Activated naive CD4-positive, alpha-beta T cell treated with anti-CD3 and anti-CD28 coated beads, Interleukin-2, amount 10 ng/mL, durations not matched to agents 7 days and 5 days (primary cell): ENCODE measurements at regions not wholly inside any gene's neighbourhood (a gene's known extent, or its start where the extent isn't known, plus 50 kb on each side); places are given as distances from the start of the nearest gene placed in this dataset.

Experiments
- CTCF ChIA-PET: fragments of 350-600 bp; sonication (Branson Sonifier 250); formaldehyde crosslinking; loops from one replicate; lab custom pipeline; 2021; ENCODE audit warnings: antibody characterized with exemption; lab: Charles Lee
- DNase-seq: peaks from one replicate; pipeline ENCODE4 v3.0.0-alpha.2; 2020
- H3K27ac Mint-ChIP-seq: one replicate; pipeline ENCODE4 v1.8.0; 2021; ENCODE audit warnings: mild to moderate bottlenecking, moderate library complexity, mixed read lengths
- H3K27me3 Mint-ChIP-seq: one replicate; pipeline ENCODE4 v1.8.0; 2021; ENCODE audit warnings: mild to moderate bottlenecking, mixed read lengths
- H3K36me3 Mint-ChIP-seq: one replicate; pipeline ENCODE4 v1.8.0; 2021; ENCODE audit warnings: mixed read lengths
- H3K4me1 Mint-ChIP-seq: one replicate; pipeline ENCODE4 v1.8.0; 2021; ENCODE audit warnings: mixed read lengths
- H3K4me3 Mint-ChIP-seq: one replicate; pipeline ENCODE4 v1.8.0; 2021; ENCODE audit warnings: mild to moderate bottlenecking, moderate library complexity, mixed read lengths
- H3K9me3 Mint-ChIP-seq: one replicate; pipeline ENCODE4 v1.8.0; 2021; ENCODE audit warnings: mixed read lengths

DNA sequence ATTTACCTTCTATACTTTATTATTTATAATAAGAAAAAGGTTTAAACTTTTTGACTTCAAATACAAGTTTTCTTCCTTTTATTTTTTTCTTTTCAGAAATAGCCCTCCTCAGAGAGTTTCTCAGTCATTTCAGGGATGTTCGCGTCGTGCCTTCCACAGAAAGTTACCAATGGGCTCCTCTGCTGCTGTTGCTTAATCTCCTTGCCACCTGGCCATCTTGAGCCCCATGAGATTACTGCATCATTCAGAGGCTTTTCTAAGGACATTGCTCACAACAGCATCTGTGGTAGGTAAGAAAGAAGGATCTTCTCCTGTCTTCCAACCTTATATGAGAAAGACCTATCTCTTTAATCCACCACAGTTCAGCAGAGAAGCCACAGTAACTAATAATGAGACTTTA is 1361.9 kb upstream of the ADGRL3 start:
- Mint-ChIP-seq H3K27me3 (no peaks in the 10 kb centered on the region), H3K27ac (no peak overlapping the region), H3K36me3 (no peaks in the 10 kb centered on the region), H3K4me1 (no peaks in the 10 kb centered on the region), H3K9me3 (peaks cover 8% of the 10 kb centered on the region), H3K4me3 (no peak overlapping the region)
- no peak for DNase-seq
- CTCF ChIA-PET: no interaction called here

DNA sequence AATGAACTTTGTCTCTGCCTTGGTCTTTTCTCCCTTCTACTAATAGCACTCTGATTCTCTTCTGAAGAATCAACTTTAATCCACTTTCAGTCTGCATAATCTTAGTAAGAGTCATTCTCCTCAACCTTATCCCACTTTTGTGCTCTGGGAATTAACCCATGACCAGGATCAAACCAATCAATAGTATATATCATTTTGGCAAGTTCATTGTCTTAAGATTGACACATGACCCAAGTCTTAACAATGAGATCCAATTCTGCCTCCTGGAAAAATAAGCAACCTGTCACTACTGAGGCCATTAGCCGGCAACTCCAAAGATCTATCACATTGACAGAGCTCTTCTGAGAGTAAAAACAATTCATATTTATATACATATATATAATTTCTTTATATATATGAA is 1358.4 kb upstream of the ADGRL3 start:
- DNase-seq: no peak
- CTCF ChIA-PET: no interaction called here
- H3K4me1 Mint-ChIP-seq: no peaks in the 10 kb centered on the region
- H3K4me3 Mint-ChIP-seq: no peak overlapping the region
- H3K27me3 Mint-ChIP-seq: no peaks in the 10 kb centered on the region
- H3K9me3 Mint-ChIP-seq: peaks cover 17% of the 10 kb centered on the region
- H3K27ac Mint-ChIP-seq: no peak overlapping the region
- H3K36me3 Mint-ChIP-seq: no peaks in the 10 kb centered on the region

DNA sequence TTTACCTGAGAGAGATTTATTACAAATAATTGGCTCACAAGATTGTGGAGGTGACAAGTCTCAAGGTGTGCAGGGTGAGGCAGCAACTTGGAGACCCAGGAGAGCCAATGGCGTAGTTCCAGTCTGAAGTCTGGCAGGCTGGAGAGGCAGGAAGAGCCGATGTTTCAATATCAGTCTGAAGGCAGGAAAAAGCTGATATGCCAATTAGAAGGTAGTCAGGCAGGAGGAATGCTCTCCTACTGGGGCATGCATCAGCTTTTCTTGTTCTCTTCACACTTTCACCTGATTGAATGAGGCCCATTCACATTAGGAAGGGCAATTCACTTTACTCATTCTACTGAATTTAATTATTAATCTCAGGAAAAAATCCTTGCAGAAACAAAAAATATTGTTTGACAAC is 1351.7 kb upstream of the ADGRL3 start:
- Mint-ChIP-seq H3K27ac (no peak overlapping the region), H3K4me3 (no peak overlapping the region), H3K4me1 (no peaks in the 10 kb centered on the region), H3K36me3 (no peaks in the 10 kb centered on the region), H3K9me3 (peaks cover 8% of the 10 kb centered on the region), H3K27me3 (no peaks in the 10 kb centered on the region)
- CTCF ChIA-PET: no interaction called here
- no peak for DNase-seq

DNA sequence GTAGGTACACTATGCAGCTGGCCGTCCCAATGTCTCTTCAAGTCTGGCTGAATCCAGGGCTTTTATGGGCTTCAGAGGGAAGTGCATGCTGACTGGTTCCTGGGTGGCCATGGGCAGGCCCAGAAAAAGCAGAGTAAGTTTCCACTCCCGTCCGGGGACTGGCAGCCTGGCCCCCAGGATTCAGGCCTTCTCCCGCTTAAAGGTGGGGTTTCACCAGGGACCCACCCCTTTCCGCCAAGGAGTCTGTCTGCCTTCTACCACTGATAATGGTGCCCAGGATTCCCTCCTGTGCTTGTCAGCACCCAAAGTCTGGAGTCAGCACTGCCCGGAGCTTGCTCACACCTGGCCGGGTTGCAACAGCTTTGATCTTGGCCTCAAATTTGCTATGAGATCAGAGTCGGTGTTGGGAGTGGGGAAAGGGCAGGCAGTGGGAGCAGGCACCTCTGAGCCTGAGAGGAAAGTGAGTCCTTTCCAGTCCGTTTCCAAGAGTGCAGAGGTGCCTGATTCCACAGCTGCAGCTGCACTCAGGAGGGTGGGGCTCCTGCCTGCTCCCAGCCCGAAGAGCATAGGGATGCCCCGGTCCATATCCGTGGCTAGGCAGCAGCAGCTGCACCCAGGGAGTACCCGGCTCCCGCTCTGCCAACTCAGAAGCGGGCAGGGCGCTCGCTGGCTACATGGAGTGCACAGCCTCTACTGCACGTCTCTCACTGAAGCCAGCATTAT is 1344.3 kb upstream of the ADGRL3 start:
- Mint-ChIP-seq H3K36me3 (no peaks in the 10 kb centered on the region), H3K27me3 (no peaks in the 10 kb centered on the region)

DNA sequence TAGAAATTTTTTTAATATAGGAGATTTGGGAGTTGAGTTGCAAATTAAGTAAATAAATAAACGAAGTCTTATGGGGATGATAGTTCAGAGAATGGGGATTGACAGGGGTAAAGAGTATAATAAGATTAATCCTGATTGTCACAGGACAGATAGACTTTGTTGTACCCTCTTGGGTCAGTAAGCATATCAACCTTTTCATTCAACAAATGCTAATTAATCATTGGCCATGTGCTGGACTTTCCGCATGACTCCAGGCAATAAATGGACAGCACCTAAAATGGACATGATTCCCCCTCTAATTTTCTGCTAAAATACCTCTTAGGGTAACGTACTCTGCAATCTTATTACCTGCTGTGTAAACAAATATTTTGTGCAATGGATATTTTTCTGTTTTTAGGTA is 1331.1 kb upstream of the ADGRL3 start:
- DNase-seq: no peak
- peaks cover 5% of the 10 kb centered on the region for H3K9me3 Mint-ChIP-seq
- H3K4me3 Mint-ChIP-seq: no peak overlapping the region

More for the DNA sequence above, 1344.3 kb upstream of the ADGRL3 start:
- H3K4me1 Mint-ChIP-seq: no peaks in the 10 kb centered on the region
- H3K27ac Mint-ChIP-seq: no peak overlapping the region
- no peak overlapping the region for H3K4me3 Mint-ChIP-seq
- H3K9me3 Mint-ChIP-seq: peaks cover under 1% of the 10 kb centered on the region
- no peak for DNase-seq
- CTCF ChIA-PET: no interaction called here

DNA sequence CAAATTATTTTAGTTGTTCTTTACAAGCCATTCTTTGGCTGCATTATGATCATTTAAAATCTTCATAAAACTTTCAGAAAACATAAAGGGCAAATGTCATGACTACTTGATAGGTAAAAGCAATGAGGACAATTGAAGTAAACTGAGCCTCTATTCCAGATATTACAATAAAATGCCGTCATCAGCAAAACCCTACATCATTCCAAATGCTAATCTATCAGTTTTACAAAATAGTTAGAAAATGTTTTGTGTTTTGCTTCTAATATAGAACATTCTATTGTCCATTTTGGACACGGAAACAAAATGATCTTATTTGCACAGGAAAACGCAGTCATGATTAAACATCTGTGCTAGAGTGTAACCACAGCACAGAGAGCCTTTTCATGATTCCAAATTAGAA is 1330.6 kb upstream of the ADGRL3 start:
- no peaks in the 10 kb centered on the region for H3K27me3 Mint-ChIP-seq
- no peaks in the 10 kb centered on the region for H3K36me3 Mint-ChIP-seq
- CTCF ChIA-PET: no interaction called here
- no peaks in the 10 kb centered on the region for H3K4me1 Mint-ChIP-seq
- no peak overlapping the region for H3K27ac Mint-ChIP-seq
- no peak overlapping the region for H3K4me3 Mint-ChIP-seq
- DNase-seq: no peak
- peaks cover 5% of the 10 kb centered on the region for H3K9me3 Mint-ChIP-seq

More for the DNA sequence above, 1331.1 kb upstream of the ADGRL3 start:
- no peaks in the 10 kb centered on the region for H3K4me1 Mint-ChIP-seq
- no peaks in the 10 kb centered on the region for H3K36me3 Mint-ChIP-seq
- no peak overlapping the region for H3K27ac Mint-ChIP-seq
- no peaks in the 10 kb centered on the region for H3K27me3 Mint-ChIP-seq
- CTCF ChIA-PET: no interaction called here

DNA sequence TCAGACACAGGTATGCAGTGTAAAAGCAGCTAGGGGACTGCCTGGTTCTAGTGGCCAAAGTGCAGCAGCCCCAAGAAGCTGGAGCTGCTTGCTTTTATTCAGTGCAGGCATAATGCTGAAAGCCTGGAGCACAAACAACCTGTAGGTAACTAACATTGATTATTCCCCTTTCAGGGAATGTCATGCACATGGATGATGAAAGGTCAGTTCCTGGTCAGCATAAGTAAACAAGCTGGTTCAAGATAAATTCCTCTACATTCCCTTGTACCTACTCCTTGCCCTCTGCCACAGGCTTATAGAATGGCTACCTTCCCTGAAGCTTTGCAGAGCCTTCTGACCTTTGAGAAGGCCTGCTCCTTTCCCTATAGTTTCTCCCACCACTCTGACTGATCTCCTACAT is 1318.5 kb upstream of the ADGRL3 start:
- H3K4me3 Mint-ChIP-seq: no peak overlapping the region
- no peak overlapping the region for H3K27ac Mint-ChIP-seq
- no peaks in the 10 kb centered on the region for H3K36me3 Mint-ChIP-seq
- no peaks in the 10 kb centered on the region for H3K4me1 Mint-ChIP-seq
- no peak for DNase-seq
- CTCF ChIA-PET: no interaction called here
- H3K9me3 Mint-ChIP-seq: peaks cover 8% of the 10 kb centered on the region
- no peaks in the 10 kb centered on the region for H3K27me3 Mint-ChIP-seq

DNA sequence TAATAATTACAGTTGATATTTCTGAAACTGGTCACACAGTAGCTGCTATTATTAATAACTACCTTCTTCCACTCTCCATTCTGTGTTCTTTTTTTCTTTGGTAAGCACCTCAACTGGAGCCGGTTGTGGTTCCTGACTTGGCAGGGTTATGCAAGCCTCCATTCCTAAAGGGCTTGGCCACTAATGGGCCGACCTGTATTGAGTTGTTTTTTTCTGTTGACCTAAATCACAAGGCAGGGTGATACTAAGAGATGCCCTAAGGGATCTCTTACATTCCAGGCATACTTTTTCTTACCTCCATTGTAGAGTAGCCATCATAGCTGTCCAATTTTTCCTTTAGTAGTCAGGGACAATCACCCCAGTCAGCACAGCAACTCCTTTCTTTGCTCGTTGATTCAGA is 1295.8 kb upstream of the ADGRL3 start:
- H3K4me1 Mint-ChIP-seq: no peaks in the 10 kb centered on the region
- no peak overlapping the region for H3K4me3 Mint-ChIP-seq
- no peak for DNase-seq
- CTCF ChIA-PET: no interaction called here
- no peaks in the 10 kb centered on the region for H3K36me3 Mint-ChIP-seq
- H3K27ac Mint-ChIP-seq: no peak overlapping the region
- H3K27me3 Mint-ChIP-seq: no peaks in the 10 kb centered on the region
- peaks cover 8% of the 10 kb centered on the region for H3K9me3 Mint-ChIP-seq

DNA sequence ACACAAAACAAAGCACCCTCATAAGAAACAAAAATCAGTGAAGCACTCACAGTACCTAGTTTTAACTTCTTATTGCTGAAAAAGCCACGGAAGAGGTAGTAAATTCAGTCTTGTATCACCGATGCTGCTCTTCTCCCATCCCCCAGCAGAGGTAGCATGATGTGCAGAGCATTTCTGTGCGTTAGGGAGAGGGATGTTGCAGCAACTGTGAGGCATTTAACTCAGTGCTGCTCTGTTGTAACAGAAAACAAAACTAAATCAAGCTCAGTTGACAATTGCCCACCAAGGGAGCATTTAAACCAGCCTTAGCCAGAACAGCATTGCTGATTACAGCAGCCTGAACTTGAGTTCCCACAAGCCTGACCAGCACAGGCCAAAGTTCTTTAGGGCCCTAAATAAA is 1279.7 kb upstream of the ADGRL3 start:
- Mint-ChIP-seq H3K4me3 (no peak overlapping the region), H3K36me3 (no peaks in the 10 kb centered on the region), H3K27ac (no peak overlapping the region), H3K27me3 (no peaks in the 10 kb centered on the region), H3K9me3 (peaks cover 3% of the 10 kb centered on the region), H3K4me1 (no peaks in the 10 kb centered on the region)
- no peak for DNase-seq
- CTCF ChIA-PET: no interaction called here

DNA sequence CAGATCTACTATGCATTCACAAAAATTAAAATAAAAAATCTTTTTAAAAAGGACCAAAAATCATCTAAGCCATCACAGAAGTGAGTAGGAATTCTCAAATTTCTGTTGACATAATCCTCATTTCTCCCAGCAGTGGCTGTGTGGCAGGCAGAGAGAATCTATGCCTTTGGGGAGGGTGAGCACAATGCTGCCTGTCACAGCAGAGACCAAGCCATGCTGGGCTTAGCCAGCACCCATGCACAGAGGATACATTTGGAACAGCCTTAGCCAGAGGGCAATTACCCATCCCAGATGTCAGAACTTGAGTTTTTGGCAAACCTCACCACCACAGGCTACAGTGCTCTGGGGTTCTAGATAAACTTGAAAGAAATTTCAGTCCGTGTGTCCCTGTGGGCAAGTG is 1274.8 kb upstream of the ADGRL3 start:
- CTCF ChIA-PET: no interaction called here
- Mint-ChIP-seq H3K36me3 (no peaks in the 10 kb centered on the region), H3K4me1 (no peaks in the 10 kb centered on the region), H3K27me3 (no peaks in the 10 kb centered on the region), H3K4me3 (no peak overlapping the region), H3K9me3 (peaks cover under 1% of the 10 kb centered on the region), H3K27ac (no peak overlapping the region)
- no peak for DNase-seq

DNA sequence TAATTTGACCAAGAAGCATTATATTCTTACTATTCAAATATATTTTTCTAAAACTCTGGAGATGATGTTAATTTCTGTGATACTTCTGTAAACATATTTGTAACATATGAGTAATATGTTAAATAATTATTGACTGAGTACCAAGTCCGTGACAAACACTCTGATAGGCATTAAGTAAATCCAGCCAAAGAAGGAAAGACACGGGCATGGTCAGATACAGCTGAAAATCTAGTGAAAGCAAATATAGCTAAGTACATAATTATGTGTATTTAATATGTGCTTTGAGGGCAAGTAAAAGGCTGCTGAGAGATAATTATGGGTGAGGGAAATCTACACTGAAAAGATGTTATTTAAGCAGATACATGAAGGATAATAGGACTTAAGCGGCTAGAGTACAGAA is 1263.6 kb upstream of the ADGRL3 start:
- peaks cover 8% of the 10 kb centered on the region for H3K9me3 Mint-ChIP-seq
- no peak overlapping the region for H3K27ac Mint-ChIP-seq
- no peak overlapping the region for H3K4me3 Mint-ChIP-seq
- CTCF ChIA-PET: no interaction called here
- H3K27me3 Mint-ChIP-seq: no peaks in the 10 kb centered on the region
- no peak for DNase-seq
- no peaks in the 10 kb centered on the region for H3K36me3 Mint-ChIP-seq
- no peaks in the 10 kb centered on the region for H3K4me1 Mint-ChIP-seq

DNA sequence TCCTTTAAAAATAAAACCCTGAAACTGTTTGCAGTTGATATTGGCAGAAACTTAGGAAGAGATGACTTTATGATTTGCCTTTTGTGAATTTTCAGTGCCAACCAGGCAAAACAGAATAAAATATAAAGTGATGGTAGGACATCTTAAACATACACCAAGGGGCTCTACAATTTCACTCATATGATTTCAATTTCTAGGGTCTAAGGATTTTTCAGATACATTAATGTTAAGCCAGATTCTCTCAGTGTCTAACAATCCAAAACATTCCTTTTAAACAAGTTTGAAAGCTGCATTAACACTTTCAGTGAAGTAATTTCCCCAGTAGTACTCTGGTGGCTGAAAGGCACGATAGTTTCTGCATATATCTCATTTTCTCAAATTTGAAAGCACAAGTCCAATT is 1262.0 kb upstream of the ADGRL3 start:
- H3K4me1 Mint-ChIP-seq: no peaks in the 10 kb centered on the region
- peaks cover 8% of the 10 kb centered on the region for H3K9me3 Mint-ChIP-seq
- CTCF ChIA-PET: no interaction called here
- H3K36me3 Mint-ChIP-seq: no peaks in the 10 kb centered on the region
- H3K27ac Mint-ChIP-seq: no peak overlapping the region
- no peak overlapping the region for H3K4me3 Mint-ChIP-seq
- no peaks in the 10 kb centered on the region for H3K27me3 Mint-ChIP-seq
- DNase-seq: no peak

DNA sequence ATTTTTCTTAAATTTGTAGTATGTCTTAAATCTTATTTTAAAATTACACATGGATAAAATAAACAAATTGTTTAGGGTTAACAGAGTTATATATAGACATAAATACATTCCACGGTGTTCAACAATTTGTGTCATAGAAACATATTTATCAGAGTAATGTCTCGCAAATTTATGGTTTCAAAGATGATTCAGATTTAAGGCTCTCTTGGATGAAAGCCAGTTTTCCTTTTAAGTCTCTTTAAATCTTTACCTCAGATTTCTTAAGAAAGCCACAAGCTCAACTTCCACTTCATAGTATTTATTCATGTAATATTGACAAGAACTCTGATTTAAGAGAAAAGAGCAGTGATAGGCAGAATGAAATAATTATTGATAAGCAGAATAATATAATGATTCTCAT is 1254.8 kb upstream of the ADGRL3 start:
- no peaks in the 10 kb centered on the region for H3K36me3 Mint-ChIP-seq

DNA sequence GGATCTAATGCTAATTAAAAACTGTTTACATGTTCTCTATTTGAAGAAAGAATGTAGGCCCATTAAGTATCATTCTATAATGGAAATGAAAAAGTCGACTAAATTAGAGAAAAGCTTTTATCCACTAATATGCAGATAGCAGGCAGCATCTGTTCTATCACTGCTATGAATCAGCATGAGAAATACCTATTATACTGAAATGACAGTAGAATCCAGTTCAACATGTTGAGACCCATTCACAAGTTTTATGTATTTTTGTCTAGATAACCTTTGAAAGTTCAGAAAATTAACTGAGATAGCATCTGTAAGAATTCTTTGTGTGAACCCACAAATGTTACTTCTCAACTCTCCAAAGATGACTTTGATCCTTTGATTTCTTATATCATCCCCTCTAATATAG is 1254.4 kb upstream of the ADGRL3 start:
- no peak for DNase-seq
- Mint-ChIP-seq H3K9me3 (peaks cover 10% of the 10 kb centered on the region), H3K4me3 (no peak overlapping the region), H3K27ac (no peak overlapping the region), H3K27me3 (no peaks in the 10 kb centered on the region), H3K36me3 (no peaks in the 10 kb centered on the region), H3K4me1 (no peaks in the 10 kb centered on the region)
- CTCF ChIA-PET: interaction anchor here (0.6 kb wide), 1 partner anchor 158 kb away, joined by 3 read pairs; no protein-coding TSS in a partner anchor

More for the DNA sequence above, 1254.8 kb upstream of the ADGRL3 start:
- CTCF ChIA-PET: no interaction called here
- H3K9me3 Mint-ChIP-seq: peaks cover 10% of the 10 kb centered on the region
- no peaks in the 10 kb centered on the region for H3K4me1 Mint-ChIP-seq
- no peak overlapping the region for H3K27ac Mint-ChIP-seq
- DNase-seq: no peak
- H3K4me3 Mint-ChIP-seq: no peak overlapping the region
- no peaks in the 10 kb centered on the region for H3K27me3 Mint-ChIP-seq

DNA sequence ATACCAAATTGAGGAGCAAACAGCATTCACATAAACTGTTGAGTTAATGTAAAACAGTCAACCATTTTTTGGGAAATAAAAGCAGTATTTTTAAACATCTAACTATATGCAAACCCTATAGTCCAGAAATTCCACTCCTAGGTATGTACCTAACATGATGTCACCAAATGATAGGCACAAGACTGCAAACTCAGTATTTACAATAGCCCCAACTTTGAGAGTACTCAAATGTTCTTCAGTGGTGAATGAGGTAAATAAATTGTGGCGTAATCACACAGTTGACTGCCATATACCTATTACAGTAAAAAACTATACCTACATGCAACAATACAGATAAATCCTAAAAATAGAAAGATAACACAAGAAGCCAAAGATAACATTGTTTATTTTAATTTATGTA is 1243.8 kb upstream of the ADGRL3 start:
- CTCF ChIA-PET: no interaction called here
- Mint-ChIP-seq H3K4me1 (no peaks in the 10 kb centered on the region), H3K27ac (no peak overlapping the region), H3K27me3 (no peaks in the 10 kb centered on the region), H3K4me3 (no peak overlapping the region), H3K36me3 (no peaks in the 10 kb centered on the region), H3K9me3 (peaks cover 3% of the 10 kb centered on the region)
- no peak for DNase-seq
